Thyroid gland (tissue), 4 donors: ENCODE measurements at regions not wholly inside any gene's neighbourhood (a gene's known extent, or its start where the extent isn't known, plus 50 kb on each side); places are given as distances from the start of the nearest gene placed in this dataset.

ENCODE experiments used
- POLR2A ChIP-seq, 2 donors: fragments of 450-650 bp; IDR thresholded peaks; one replicate each; pipeline ENCODE4 v1.6.1; 2017; ENCODE audit warnings: antibody characterized with exemption in 2 of 2, mild to moderate bottlenecking in 2 of 2, moderate library complexity in 1 of 2
- TF ChIP-seq, protein P1 (sequence below), 6 experiments: fragments of 200-600 bp in 3 of 6; fragments of 450-650 bp in 3 of 6; sonication (generic) in 3 of 6; IDR thresholded peaks; one replicate each; pipeline ENCODE4 v1.5.1; 2016 to 2019; ENCODE audit warnings: antibody characterized with exemption in 6 of 6, mild to moderate bottlenecking in 2 of 6, inconsistent platforms in 1 of 6, moderate library complexity in 1 of 6

DNA sequence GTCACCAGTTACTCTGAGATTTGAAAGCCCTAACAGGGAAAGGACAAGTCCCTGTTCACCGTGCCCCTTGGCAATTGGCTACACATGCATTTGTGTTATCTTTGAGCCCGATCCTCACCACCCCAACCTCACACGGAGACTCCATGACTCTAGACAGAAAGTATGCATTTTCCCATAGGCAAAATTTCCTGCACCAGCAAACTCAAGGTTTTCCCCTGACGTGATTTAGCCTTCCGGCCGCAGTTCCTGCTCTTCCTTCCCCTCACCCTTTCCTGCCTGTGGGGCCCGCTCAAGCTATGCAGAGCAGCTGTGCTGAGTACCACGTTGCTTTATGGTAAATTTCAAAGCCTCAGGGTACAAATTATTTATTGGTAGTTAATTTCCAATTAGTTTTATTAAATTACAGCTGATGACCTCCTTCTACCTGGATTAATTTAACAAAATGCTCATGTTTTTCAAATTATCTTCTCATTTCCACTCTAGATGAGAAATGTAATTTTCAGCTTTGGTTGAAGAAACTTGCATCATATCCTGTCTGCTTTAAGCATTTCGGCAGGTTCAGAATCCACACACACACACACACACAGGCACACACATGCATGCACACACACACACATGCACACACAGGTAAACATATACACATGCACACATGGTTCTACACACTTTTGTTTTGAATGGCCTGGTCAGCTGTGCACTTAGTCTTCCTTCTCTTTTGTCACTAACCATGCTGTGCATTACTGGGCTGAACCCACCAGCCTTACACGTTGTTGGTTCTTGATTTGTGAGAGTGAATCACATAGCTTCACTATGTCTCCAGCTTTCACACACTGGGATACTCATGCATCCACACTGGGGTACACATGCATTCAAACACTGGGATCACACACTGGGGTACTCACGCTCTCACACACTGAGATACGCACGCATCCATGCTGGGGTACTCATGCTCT is 283.1 kb upstream of the PITRM1 start:
- TF ChIP-seq, protein P1, sequence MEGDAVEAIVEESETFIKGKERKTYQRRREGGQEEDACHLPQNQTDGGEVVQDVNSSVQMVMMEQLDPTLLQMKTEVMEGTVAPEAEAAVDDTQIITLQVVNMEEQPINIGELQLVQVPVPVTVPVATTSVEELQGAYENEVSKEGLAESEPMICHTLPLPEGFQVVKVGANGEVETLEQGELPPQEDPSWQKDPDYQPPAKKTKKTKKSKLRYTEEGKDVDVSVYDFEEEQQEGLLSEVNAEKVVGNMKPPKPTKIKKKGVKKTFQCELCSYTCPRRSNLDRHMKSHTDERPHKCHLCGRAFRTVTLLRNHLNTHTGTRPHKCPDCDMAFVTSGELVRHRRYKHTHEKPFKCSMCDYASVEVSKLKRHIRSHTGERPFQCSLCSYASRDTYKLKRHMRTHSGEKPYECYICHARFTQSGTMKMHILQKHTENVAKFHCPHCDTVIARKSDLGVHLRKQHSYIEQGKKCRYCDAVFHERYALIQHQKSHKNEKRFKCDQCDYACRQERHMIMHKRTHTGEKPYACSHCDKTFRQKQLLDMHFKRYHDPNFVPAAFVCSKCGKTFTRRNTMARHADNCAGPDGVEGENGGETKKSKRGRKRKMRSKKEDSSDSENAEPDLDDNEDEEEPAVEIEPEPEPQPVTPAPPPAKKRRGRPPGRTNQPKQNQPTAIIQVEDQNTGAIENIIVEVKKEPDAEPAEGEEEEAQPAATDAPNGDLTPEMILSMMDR (IDR thresholded peaks at IDR 0.05): no peak
- TF ChIP-seq POLR2A (IDR thresholded peaks at IDR 0.05): no peak
